COLO829 (cell line): ENCODE measurements at regions not wholly inside any gene's neighbourhood (a gene's known extent, or its start where the extent isn't known, plus 50 kb on each side); places are given as distances from the start of the nearest gene placed in this dataset.

Experiments used
- DNase-seq: peaks from one replicate; pipeline ENCODE4 v3.0.0; 2012; ENCODE audit warnings: low spot score

GRCh38 chr3:26525013-26525412 lies 97.6 kb upstream of the LRRC3B start:
- DNase-seq = no peak

- DNase-seq = no peak
Observed at GRCh38 chr3:26535151-26535550, 87.4 kb upstream of the LRRC3B start.

- DNase-seq = no peak
Observed at GRCh38 chr3:26536955-26537354, 85.6 kb upstream of the LRRC3B start.

GRCh38 chr3:26550413-26550812 lies 72.2 kb upstream of the LRRC3B start:
- DNase-seq = no peak

GRCh38 chr3:26556637-26557036 lies 65.9 kb upstream of the LRRC3B start:
- no peak for DNase-seq

- no peak for DNase-seq
Observed at GRCh38 chr3:26558257-26558656, 64.3 kb upstream of the LRRC3B start.

GRCh38 chr3:26559227-26559626 lies 63.3 kb upstream of the LRRC3B start:
- DNase-seq = no peak

- no peak for DNase-seq
Observed at GRCh38 chr3:26560081-26560480, 62.5 kb upstream of the LRRC3B start.

- DNase-seq = no peak
Observed at GRCh38 chr3:26562021-26562768, 60.4 kb upstream of the LRRC3B start.
